Stimulated activated CD4-positive, alpha-beta T cell treated with anti-CD3 and anti-CD28 coated beads, Interleukin-15, amount 100 ng/mL, for 1 hour (primary cell): ENCODE measurements at regions not wholly inside any gene's neighbourhood (a gene's known extent, or its start where the extent isn't known, plus 50 kb on each side); places are given as distances from the start of the nearest gene placed in this dataset.
"Not testable (repeated sequence)": the region's sequence is repeated elsewhere in the genome, so short reads cannot be mapped to it uniquely, and the experiment has no call there.

Experiments
- DNase-seq, 2 donors: peaks; one replicate each; pipeline ENCODE4 v3.0.0-alpha.2; 2020; ENCODE audit warnings: low read depth in 1 of 2, low spot score in 1 of 2

DNA sequence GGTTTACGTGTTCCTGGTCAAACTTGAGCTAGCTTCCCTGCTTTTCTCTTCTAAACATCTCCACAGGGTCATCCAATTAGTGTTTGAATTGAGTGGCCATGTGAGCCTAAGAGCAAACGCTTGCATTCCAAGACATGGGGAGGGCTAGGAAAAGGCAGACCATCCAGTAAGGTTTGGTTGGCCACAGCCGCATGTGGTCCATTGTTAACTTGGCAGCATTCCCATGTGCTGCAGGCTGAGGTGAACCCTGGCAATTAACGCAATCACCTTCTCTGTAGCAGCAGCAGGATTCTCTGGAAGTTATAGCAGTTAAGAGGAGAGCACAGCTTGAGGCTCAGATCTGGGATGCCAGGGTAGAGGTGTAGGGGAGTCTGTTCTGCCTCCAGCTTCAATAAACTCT lies 502.2 kb upstream of the LMCD1 start:
- DNase-seq, result no peak

GRCh38 chr3:8001307-8001706 lies 500.3 kb upstream of the LMCD1 start:
- DNase-seq, result no peak

GRCh38 chr3:8001712-8002111 lies 499.9 kb upstream of the LMCD1 start:
- no peak for DNase-seq

- no peak for DNase-seq
These were observed 489.7 kb upstream of the LMCD1 start for GRCh38 chr3:8011902-8012301.

DNA sequence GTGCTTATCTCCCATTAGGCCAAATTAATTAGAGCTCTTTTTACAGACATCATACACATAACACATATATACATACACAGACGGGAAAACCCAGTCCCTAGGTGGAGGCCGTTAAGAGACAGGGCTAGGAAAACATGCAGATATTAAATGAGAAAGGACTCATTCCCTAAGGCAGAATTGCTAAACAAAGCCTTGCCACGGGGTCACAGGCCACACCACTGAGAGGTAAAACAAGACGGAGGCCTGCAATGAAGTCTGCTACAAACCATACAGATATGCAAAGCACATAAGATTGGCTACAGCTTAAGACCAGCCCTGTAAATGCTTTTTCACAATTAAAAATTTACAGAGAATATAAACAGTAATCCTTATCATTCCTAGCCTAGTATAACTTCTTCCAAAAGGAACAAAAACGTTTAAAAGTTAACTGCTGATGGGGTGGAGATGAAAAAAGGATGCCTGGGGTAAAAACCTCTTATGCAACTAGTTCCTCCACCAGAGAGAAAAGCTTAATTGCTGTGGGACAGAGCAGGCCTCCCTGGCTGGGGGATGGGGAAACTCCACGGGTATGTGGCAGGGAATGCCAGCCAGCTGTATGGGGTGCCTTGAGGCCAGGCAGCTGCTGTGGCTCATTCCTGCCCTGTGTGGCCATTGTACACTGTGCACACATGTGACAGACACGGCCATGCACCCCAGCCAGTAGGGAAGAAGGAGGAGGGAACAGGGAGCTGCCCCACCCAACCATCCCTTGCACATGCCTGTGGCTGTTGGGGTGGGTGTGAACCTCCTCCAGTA lies 481.4 kb upstream of the LMCD1 start:
- no peak for DNase-seq

DNA sequence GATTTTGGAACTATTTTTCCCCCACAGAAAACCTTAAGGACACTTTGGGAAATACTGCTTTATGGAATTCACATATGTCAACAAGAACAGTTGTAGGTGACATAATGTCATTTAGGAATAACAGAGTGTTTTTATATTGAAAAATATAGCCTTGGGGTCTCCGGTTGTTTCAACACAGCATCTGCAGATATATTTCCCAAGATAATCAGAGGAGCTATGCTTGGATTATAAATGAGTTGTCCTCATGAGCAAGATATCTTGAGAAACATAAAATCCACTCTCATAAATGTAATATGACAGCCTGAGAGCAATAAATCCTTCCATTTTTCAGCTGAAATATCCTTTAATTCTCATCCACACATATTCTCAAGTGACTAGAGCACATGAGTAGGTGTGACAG lies 473.7 kb upstream of the LMCD1 start:
- no peak for DNase-seq

DNA sequence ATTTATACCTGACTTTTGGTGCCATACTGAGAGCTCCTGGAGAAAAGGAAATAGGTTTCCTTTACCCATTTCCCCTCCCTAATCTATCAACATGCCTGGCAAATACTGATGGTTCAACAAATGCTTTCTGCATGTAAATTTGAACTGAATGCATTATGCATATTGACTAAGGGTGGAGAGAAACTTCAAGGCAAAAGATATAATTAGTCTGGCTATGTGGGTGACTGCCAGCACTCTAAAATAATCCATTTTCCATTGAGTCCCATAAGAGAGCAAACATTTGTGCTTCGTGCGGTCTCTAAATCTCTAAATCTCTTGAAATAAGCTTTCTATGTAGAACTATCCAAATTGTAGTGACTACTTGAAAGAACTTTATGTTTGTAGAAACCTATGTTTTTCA lies 451.3 kb upstream of the LMCD1 start:
- no peak for DNase-seq

DNA sequence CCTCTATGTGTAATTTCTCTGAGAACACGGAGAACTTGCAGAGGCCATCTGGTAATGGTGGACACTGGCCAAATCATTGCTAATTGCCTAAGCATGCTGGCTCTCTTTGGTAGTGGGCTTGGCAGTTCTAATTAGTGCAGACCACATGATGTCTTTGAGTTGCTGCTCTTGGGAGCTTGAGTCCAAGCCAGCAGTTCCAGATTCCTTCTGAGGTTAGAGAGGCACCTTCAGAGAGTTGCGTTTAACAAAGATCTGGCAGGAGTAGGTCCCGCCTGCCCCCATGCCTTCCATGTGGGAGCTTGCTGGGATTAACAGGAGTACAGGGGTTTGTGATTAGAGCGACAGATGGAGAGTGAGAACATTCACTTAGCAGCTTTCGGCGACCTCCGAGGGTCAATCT lies 449.0 kb upstream of the LMCD1 start:
- no peak for DNase-seq

GRCh38 chr3:8068135-8068534 lies 433.5 kb upstream of the LMCD1 start:
- DNase-seq, result not testable (repeated sequence)

GRCh38 chr3:8069471-8069870 lies 432.2 kb upstream of the LMCD1 start:
- no peak for DNase-seq

DNA sequence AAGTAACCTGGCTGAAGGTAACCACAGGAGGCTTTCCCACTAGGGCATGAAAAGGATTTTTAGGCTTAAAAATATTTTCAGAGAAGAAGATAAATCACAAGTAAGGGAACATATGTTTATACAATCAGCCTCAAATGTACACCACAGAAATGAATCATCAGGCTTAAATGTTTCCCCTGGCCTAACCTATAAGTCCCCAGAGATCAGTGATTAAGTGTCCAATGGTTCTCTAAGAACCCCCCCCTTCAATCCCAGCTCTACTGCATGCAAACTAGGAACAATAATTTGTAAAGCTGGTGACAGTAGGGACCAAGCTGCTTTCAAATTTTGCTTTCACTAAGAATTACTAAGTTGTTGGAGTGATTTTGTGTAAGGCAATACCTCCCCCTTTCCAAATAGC lies 431.6 kb upstream of the LMCD1 start:
- DNase-seq, result no peak

- not testable (repeated sequence) for DNase-seq
These were observed 426.9 kb upstream of the LMCD1 start for GRCh38 chr3:8074740-8075139.

GRCh38 chr3:8077126-8077525 lies 424.5 kb upstream of the LMCD1 start:
- no peak for DNase-seq

DNA sequence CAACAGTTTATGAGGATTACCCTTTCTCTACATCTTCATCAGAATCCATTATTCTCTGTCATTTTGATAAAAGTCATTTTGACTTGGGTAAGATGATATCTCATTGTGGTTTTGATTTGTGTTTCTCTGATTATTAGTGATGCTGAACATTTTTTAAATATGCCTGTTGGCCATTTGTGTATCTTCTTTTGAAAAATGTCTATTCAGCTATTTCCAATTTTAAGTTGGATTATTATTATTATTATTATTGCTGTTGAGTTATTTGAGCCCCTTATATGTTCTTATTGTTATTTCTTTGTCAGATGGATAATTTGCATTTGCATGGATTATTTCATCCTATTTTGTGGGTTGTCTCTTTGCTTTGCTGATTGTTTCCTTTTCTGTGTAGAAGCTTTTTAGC lies 421.2 kb upstream of the LMCD1 start:
- DNase-seq, result no peak

DNA sequence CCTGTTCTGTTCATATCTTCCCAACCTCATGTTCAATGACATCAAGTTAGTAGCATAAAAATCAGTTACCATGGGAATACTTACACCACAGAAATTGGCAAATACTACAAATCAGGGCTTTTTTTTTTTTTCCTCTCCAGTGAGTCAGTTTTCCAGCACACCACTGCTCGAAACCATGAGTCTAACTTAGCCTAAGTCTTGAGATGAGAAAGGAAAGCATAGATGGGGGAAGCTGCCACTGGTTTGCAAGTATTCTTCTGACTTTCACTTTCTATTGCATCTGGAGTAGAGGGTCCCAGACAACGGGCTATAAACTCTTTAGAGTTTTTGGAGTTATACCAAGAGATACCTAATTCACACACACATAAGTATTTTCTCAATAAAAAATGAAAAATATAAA lies 416.1 kb upstream of the LMCD1 start:
- no peak for DNase-seq

DNA sequence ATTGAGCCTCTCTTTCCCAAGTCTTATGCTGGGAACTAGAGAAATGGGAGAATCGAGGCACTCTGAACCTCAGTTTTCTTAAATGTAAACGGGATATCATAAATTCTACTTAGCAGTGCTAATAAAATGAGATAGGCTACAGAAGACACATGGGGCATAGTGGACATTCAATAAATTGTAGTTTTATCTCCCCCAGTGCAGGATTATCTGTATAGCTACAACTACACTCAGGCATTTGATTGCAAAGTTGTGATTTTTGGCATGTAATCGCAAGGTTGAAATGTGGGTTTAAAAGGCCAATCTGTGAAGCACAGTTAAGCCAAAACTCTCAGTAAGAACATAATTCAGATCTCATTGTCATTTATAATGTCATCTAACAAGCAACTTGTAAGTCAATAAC lies 413.7 kb upstream of the LMCD1 start:
- no peak for DNase-seq

GRCh38 chr3:8094415-8094814 lies 407.2 kb upstream of the LMCD1 start:
- DNase-seq, result no peak

DNA sequence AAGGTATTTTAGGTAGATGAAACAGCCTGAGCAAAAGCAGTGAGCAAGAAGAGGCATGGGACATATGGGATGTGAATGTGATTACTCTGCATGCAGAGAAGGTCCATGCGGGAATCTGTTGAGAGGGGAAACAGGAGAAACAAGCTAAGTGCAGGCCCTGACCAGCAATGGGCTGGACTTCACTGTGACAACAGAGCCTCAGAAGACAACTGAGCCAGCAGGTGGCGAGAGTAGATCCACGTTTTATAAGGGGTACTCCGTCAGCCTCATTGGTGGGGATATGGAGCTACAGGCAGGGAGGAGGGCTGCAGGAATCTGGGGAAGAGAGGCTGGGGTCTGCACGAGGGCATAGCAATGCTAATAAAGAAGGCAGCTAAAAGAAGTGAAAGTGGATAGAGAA lies 405.9 kb upstream of the LMCD1 start:
- no peak for DNase-seq

GRCh38 chr3:8097690-8098089 lies 403.9 kb upstream of the LMCD1 start:
- no peak for DNase-seq

DNA sequence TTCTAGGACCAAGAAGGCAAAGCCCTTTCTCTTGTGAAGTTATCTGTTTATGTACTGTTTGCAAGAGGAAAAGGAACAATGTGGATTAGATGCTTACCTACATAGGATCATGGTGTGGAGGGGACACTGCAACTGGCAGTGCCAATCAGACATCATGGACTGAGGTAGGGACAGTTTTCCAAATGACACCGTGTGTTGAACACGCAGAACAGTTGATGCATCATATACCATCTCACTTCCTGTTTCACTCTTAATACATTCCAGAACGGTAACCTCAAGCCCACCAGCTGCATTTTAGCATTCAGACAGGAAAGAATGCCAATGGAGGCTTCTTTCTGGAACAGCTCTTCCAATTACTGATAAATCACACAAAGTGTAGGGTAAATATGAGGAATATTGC lies 397.7 kb upstream of the LMCD1 start:
- DNase-seq, result no peak

GRCh38 chr3:8106921-8107320 lies 394.7 kb upstream of the LMCD1 start:
- no peak for DNase-seq

- peak; percentile 13 to 18 for DNase-seq
These were observed 390.4 kb upstream of the LMCD1 start for GRCh38 chr3:8110966-8111798.

- no peak for DNase-seq
These were observed 389.0 kb upstream of the LMCD1 start for GRCh38 chr3:8112587-8112986.
